GM12878 (cell line): ENCODE measurements at regions not wholly inside any gene's neighbourhood (a gene's known extent, or its start where the extent isn't known, plus 50 kb on each side); places are given as distances from the start of the nearest gene placed in this dataset.
A peak's percentile ranks its signal among the peaks of the same experiment; 100 is the strongest.

Experiments
- ASH2L ChIP-seq: fragments of 300-600, 200-600 bp; sonication (generic); IDR thresholded peaks from 2 replicates; pipeline ENCODE4 v1.6.1; 2017; ENCODE audit warnings: low read depth, mild to moderate bottlenecking, borderline replicate concordance
- BHLHE40 ChIP-seq, 2 experiments: fragments of 450-650 bp in 1 of 2; IDR thresholded peaks; 2 replicates each; pipeline ENCODE4 v1.6.1; 2011 to 2017; ENCODE audit warnings: low read depth in 2 of 2, borderline replicate concordance in 1 of 2, improper control_type of control experiment in 1 of 2, low read length in 1 of 2, mild to moderate bottlenecking in 1 of 2
- CHD1 ChIP-seq: IDR thresholded peaks from 2 replicates; pipeline ENCODE4 v1.6.1; 2012; ENCODE audit warnings: low read depth, low read length, improper control_type of control experiment
- FOXK2 ChIP-seq: fragments of 450-650 bp; IDR thresholded peaks from 2 replicates; pipeline ENCODE4 v1.6.1; 2017; ENCODE audit warnings: mild to moderate bottlenecking, moderate library complexity
- JUND ChIP-seq: IDR thresholded peaks from 2 replicates; pipeline ENCODE4 v1.6.1; 2012; ENCODE audit warnings: low read depth, mild to moderate bottlenecking, low read length, improper control_type of control experiment, moderate library complexity
- PRDM15 ChIP-seq: fragments of 450-650 bp; formaldehyde crosslinking; IDR thresholded peaks from 2 replicates; pipeline ENCODE4 v1.4.0; 2020; ENCODE audit warnings: mild to moderate bottlenecking, moderate library complexity
- RCOR1 ChIP-seq: conservative IDR thresholded peaks from 2 replicates; pipeline ENCODE4 v1.6.1; 2012; ENCODE audit warnings: low read depth, low read length, improper control_type of control experiment
- RELA ChIP-seq: fragments of 450-650 bp; IDR thresholded peaks from 2 replicates; pipeline ENCODE4 v1.8.0; 2014; ENCODE audit warnings: borderline replicate concordance; ENCODE audit not compliant: partially characterized antibody
- SMC3 ChIP-seq: IDR thresholded peaks from 2 replicates; pipeline ENCODE4 v1.6.1; 2011; ENCODE audit warnings: low read length, improper control_type of control experiment, borderline replicate concordance
- SUPT20H ChIP-seq: IDR thresholded peaks from 2 replicates; pipeline ENCODE4 v1.6.1; 2011; ENCODE audit warnings: low read depth, mild to moderate bottlenecking, low read length, moderate library complexity, borderline replicate concordance; ENCODE audit not compliant: control insufficient read depth
- TAF1 ChIP-seq: IDR thresholded peaks from 2 replicates; pipeline ENCODE4 v1.6.1; 2011; ENCODE audit warnings: mild to moderate bottlenecking, low read depth, low read length, borderline replicate concordance
- ZNF24 ChIP-seq: fragments of 450-650 bp; IDR thresholded peaks from 2 replicates; pipeline ENCODE4 v1.6.1; 2017; ENCODE audit warnings: antibody characterized with exemption, mild to moderate bottlenecking
- ZNF384 ChIP-seq: IDR thresholded peaks from 2 replicates; pipeline ENCODE4 v1.6.1; 2012; ENCODE audit warnings: low read depth, mild to moderate bottlenecking, low read length, improper control_type of control experiment, borderline replicate concordance
- TF ChIP-seq, protein P1 (sequence below): IDR thresholded peaks from 2 replicates; pipeline ENCODE4 v1.6.1; 2012; ENCODE audit warnings: mild to moderate bottlenecking, low read depth, low read length
- TF ChIP-seq, protein P2 (sequence below): IDR thresholded peaks from 2 replicates; pipeline ENCODE4 v1.6.1; 2012; ENCODE audit warnings: low read depth, low read length, improper control_type of control experiment
- TF ChIP-seq, protein P3 (sequence below), 3 experiments: IDR thresholded peaks in 2 of 3; conservative IDR thresholded peaks in 1 of 3; 2 replicates each; pipeline ENCODE4 v1.5.1; 2011; ENCODE audit warnings: low read depth in 3 of 3, low read length in 3 of 3, mild to moderate bottlenecking in 3 of 3, control low read depth in 2 of 3, moderate library complexity in 2 of 3, inconsistent platforms in 1 of 3, mixed read lengths in 1 of 3; ENCODE audit not compliant: control insufficient read depth in 2 of 3, insufficient read depth in 1 of 3; ENCODE audit errors: extremely low read depth in 1 of 3

GRCh38 chr12:11545484-11546330, 103.8 kb upstream of the ETV6 start (continued):
- TF ChIP-seq RELA (no peak), TAF1 (0 out of 2 replicates have a peak, but pooled peaks have one; percentile 16), ASH2L (peak; percentile 95; the same call in 1 of the 2 replicates), RCOR1 (no peak), BHLHE40 (IDR thresholded peaks at IDR 0.05; ENCODE audit: borderline replicate concordance in 1 of 2, low read depth in 2 of 2, low read length in 1 of 2) (peak in 1 of 2 experiments; percentile 22; a peak in 1 of 4 replicates), FOXK2 (no peak), CHD1 (no peak), SUPT20H (no peak), PRDM15 (CRISPR knock-in tag) (no peak), ZNF24 (no peak), ZNF384 (no peak), JUND (0 out of 2 replicates have a peak, but pooled peaks have one; percentile 5), SMC3 (0 out of 2 replicates have a peak, but pooled peaks have one; percentile 19)
- TF ChIP-seq, protein P1, sequence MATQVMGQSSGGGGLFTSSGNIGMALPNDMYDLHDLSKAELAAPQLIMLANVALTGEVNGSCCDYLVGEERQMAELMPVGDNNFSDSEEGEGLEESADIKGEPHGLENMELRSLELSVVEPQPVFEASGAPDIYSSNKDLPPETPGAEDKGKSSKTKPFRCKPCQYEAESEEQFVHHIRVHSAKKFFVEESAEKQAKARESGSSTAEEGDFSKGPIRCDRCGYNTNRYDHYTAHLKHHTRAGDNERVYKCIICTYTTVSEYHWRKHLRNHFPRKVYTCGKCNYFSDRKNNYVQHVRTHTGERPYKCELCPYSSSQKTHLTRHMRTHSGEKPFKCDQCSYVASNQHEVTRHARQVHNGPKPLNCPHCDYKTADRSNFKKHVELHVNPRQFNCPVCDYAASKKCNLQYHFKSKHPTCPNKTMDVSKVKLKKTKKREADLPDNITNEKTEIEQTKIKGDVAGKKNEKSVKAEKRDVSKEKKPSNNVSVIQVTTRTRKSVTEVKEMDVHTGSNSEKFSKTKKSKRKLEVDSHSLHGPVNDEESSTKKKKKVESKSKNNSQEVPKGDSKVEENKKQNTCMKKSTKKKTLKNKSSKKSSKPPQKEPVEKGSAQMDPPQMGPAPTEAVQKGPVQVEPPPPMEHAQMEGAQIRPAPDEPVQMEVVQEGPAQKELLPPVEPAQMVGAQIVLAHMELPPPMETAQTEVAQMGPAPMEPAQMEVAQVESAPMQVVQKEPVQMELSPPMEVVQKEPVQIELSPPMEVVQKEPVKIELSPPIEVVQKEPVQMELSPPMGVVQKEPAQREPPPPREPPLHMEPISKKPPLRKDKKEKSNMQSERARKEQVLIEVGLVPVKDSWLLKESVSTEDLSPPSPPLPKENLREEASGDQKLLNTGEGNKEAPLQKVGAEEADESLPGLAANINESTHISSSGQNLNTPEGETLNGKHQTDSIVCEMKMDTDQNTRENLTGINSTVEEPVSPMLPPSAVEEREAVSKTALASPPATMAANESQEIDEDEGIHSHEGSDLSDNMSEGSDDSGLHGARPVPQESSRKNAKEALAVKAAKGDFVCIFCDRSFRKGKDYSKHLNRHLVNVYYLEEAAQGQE, result no peak
- TF ChIP-seq, protein P2, sequence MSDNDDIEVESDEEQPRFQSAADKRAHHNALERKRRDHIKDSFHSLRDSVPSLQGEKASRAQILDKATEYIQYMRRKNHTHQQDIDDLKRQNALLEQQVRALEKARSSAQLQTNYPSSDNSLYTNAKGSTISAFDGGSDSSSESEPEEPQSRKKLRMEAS, result no peak
- TF ChIP-seq, protein P3, sequence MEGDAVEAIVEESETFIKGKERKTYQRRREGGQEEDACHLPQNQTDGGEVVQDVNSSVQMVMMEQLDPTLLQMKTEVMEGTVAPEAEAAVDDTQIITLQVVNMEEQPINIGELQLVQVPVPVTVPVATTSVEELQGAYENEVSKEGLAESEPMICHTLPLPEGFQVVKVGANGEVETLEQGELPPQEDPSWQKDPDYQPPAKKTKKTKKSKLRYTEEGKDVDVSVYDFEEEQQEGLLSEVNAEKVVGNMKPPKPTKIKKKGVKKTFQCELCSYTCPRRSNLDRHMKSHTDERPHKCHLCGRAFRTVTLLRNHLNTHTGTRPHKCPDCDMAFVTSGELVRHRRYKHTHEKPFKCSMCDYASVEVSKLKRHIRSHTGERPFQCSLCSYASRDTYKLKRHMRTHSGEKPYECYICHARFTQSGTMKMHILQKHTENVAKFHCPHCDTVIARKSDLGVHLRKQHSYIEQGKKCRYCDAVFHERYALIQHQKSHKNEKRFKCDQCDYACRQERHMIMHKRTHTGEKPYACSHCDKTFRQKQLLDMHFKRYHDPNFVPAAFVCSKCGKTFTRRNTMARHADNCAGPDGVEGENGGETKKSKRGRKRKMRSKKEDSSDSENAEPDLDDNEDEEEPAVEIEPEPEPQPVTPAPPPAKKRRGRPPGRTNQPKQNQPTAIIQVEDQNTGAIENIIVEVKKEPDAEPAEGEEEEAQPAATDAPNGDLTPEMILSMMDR (IDR thresholded peaks at IDR 0.05 in 2 of 3, conservative IDR thresholded peaks at IDR 0.05 in 1 of 3; ENCODE audit: control insufficient read depth in 2 of 3, extremely low read depth in 1 of 3, insufficient read depth in 1 of 3, low read depth in 3 of 3, low read length in 3 of 3), result peak in 2 of 3 experiments; percentile 39 to 44; a peak in 2 of 6 replicates
